Smooth muscle cell (in vitro differentiated cells): ENCODE measurements at regions not wholly inside any gene's neighbourhood (a gene's known extent, or its start where the extent isn't known, plus 50 kb on each side); places are given as distances from the start of the nearest gene placed in this dataset.

Source experiments
- DNase-seq: peaks from one replicate; lab custom pipeline; 2025; ENCODE audit not compliant: unreplicated experiment; lab: John Stamatoyannopoulos, UW
- H2AFZ ChIP-seq: fragments of 200-600 bp; sonication (generic); 2 replicates; pipeline ENCODE4 v1.6.0; 2016; ENCODE audit warnings: antibody characterized with exemption, low read depth, mild to moderate bottlenecking
- H3F3A ChIP-seq: fragments of 200-600 bp; sonication (generic); 2 replicates; pipeline ENCODE4 v1.6.0; 2017; ENCODE audit warnings: antibody characterized with exemption, low read depth
- H3K27ac ChIP-seq: fragments of 200-600 bp; sonication (generic); 2 replicates; pipeline ENCODE4 v1.5.1; 2016; ENCODE audit warnings: low read depth, mild to moderate bottlenecking
- H3K27me3 ChIP-seq: fragments of 200-600 bp; sonication (generic); 2 replicates; pipeline ENCODE4 v1.6.1; 2016; ENCODE audit warnings: low read depth, mild to moderate bottlenecking
- H3K36me3 ChIP-seq: fragments of 200-600 bp; sonication (generic); 2 replicates; pipeline ENCODE4 v1.5.1; 2016; ENCODE audit warnings: low read depth
- H3K4me1 ChIP-seq: fragments of 200-600 bp; sonication (generic); 2 replicates; pipeline ENCODE4 v1.5.1; 2016; ENCODE audit warnings: low read depth
- H3K4me2 ChIP-seq: fragments of 200-600 bp; sonication (generic); 2 replicates; pipeline ENCODE4 v1.6.0; 2016; ENCODE audit warnings: mild to moderate bottlenecking
- H3K4me3 ChIP-seq: fragments of 200-600 bp; sonication (generic); 2 replicates; pipeline ENCODE4 v1.5.1; 2016; ENCODE audit warnings: mild to moderate bottlenecking
- H3K79me2 ChIP-seq: fragments of 200-600 bp; sonication (generic); 2 replicates; pipeline ENCODE4 v1.6.0; 2016; ENCODE audit warnings: low read depth, mild to moderate bottlenecking
- H3K9ac ChIP-seq: fragments of 200-600 bp; sonication (generic); 2 replicates; pipeline ENCODE4 v1.6.0; 2016; ENCODE audit warnings: low read depth
- H3K9me3 ChIP-seq: fragments of 200-600 bp; sonication (generic); replicated peaks from 2 replicates; pipeline ENCODE4 v1.5.1; 2016; ENCODE audit warnings: low read depth
- H4K20me1 ChIP-seq: fragments of 200-600 bp; sonication (generic); 2 replicates; pipeline ENCODE4 v1.6.0; 2016; ENCODE audit warnings: low read depth
- WGBS: methylation state at CpG from one replicate; pipeline ENCODE4 v1.1.7; 2016; ENCODE audit warnings: low lambda C conversion rate; 5-methylcytosine and 5-hydroxymethylcytosine counted together
- TF ChIP-seq, protein P1 (sequence below): fragments of 200-600 bp; sonication (generic); IDR thresholded peaks from 2 replicates; pipeline ENCODE4 v1.5.1; 2017; ENCODE audit warnings: borderline replicate concordance, mild to moderate bottlenecking, antibody characterized with exemption; ENCODE audit not compliant: insufficient read depth, poor library complexity, severe bottlenecking

DNA sequence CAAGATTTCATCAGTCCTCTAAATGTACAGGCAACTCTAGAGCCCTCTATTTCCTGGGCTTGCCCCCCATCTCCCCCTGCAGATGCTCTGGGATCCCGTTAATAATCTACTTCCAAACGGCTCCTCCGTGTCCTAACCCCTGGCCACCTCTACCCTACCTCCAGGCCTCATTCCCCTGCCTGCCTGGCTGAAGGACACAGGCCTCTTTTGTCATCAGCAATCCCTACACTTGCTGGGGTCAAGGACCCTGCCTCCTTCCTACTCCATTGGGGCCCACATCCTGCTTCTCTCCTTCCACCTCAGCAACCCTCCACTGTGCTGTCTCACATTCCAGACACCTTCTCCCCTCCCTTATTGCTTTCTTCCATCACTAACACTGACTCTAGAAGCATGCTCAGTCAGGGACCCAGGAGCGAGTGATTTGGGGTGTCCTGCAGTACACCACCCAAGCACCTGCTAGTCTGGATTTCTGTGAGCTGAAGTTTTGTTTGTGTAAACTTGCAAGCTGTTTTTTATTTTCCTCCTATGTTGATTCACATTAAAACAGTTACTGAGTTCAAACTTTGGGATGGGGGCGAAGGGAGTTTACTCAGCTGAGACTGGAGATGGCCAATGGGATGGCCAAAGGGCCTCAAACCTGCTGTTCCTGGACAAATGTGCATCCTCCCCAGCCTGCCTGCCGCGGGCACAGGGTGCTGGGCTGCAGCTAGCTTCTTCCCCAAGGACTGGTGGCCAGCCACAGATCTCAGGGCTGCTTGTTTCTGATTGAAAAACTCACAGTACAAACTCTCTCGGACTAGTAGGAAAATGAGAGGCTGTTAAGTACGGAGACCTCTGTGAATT is 314.7 kb downstream of the FOXO1 start:
- WGBS, result 93% methylated on average over 9 of the region's 9 CpGs
- Histone ChIP-seq H3K27ac (no peak overlapping the region), H3K36me3 (no peaks in the 10 kb centered on the region), H4K20me1 (no peaks in the 10 kb centered on the region), H3K27me3 (no peaks in the 10 kb centered on the region), H3K9me3 (no peaks in the 10 kb centered on the region), H3K9ac (no peak overlapping the region), H3K4me3 (no peak overlapping the region), H3K79me2 (no peaks in the 10 kb centered on the region), H3K4me2 (no peak overlapping the region), H3K4me1 (peaks cover 5% of the 10 kb centered on the region), H2AFZ (peak overlapping the region; percentile 62), H3F3A (no peaks in the 10 kb centered on the region)
- DNase-seq, result no peak
- TF ChIP-seq, protein P1, sequence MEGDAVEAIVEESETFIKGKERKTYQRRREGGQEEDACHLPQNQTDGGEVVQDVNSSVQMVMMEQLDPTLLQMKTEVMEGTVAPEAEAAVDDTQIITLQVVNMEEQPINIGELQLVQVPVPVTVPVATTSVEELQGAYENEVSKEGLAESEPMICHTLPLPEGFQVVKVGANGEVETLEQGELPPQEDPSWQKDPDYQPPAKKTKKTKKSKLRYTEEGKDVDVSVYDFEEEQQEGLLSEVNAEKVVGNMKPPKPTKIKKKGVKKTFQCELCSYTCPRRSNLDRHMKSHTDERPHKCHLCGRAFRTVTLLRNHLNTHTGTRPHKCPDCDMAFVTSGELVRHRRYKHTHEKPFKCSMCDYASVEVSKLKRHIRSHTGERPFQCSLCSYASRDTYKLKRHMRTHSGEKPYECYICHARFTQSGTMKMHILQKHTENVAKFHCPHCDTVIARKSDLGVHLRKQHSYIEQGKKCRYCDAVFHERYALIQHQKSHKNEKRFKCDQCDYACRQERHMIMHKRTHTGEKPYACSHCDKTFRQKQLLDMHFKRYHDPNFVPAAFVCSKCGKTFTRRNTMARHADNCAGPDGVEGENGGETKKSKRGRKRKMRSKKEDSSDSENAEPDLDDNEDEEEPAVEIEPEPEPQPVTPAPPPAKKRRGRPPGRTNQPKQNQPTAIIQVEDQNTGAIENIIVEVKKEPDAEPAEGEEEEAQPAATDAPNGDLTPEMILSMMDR, result no peak

DNA sequence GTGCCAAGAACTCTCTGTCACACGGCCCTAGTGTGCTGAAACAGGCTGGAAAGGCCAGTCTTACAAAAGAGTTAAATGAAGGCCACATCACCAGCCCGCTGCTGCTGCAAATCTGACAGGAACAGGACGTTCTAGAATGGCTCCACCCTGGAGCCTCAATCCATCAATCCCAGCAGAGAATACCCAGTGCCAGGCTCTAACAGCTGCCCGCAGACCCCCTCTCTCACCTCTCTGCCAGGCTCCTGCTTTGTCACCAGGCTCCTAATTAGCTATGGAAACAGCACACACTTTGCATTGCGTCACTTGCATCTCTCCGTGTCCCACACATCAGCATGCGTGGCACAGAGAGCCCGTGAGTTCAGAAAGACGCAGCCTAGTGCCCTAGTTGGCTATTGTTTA is 314.1 kb downstream of the FOXO1 start:
- H2AFZ ChIP-seq, result peak overlapping the region; percentile 62
- H3K4me3 ChIP-seq, result no peak overlapping the region
- no peaks in the 10 kb centered on the region for H3K79me2 ChIP-seq
- H3K4me2 ChIP-seq, result peak overlapping the region; percentile 40
- H3K27me3 ChIP-seq, result no peaks in the 10 kb centered on the region
- 75% methylated on average over 9 of the region's 9 CpGs for WGBS
- TF ChIP-seq, protein P1, result no peak
- H3F3A ChIP-seq, result no peaks in the 10 kb centered on the region
- no peak overlapping the region for H3K27ac ChIP-seq
- H3K4me1 ChIP-seq, result peaks cover 5% of the 10 kb centered on the region
- no peaks in the 10 kb centered on the region for H3K9me3 ChIP-seq
- H3K36me3 ChIP-seq, result no peaks in the 10 kb centered on the region
- DNase-seq, result no peak
- no peak overlapping the region for H3K9ac ChIP-seq
- H4K20me1 ChIP-seq, result no peaks in the 10 kb centered on the region

DNA sequence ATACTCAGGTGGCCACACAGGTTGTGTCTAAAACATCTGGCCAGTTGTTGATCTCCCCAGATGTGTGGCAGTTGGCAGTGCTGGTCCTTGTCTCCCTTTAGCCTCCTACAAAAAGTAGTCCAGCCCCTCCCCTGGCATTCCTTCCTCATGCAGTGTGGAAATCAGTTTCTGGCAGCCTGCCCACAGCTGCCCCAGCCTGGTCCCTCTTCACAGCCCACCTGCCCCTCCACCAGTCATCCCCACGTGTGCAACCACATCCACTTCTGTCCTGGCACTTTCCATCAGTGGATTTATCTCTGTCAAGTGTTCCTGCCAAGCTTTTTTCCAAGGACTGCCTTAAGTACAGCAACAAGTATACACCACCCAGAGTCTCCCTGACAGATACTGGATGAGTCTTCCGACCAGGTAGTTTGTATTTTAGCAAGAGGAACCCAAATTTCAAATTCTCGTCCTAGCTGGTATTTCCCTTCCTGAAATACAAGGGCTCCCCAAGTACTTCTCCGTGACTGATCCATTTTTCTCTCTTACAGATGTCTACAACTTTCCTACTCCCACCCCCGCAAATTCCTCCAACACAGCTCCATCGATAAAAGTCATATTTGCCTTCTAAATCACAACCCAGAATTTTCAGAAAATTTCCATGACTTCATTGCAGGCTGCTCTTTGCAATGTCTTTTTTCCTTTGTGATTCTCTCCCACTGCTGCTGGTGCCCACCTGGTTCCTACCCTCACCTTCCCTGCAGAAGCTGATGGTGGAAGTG is 313.5 kb downstream of the FOXO1 start:
- TF ChIP-seq, protein P1, result no peak
- Histone ChIP-seq H4K20me1 (no peaks in the 10 kb centered on the region), H3K36me3 (no peaks in the 10 kb centered on the region), H3K9ac (no peak overlapping the region), H3K9me3 (no peaks in the 10 kb centered on the region), H3K4me2 (peak overlapping the region; percentile 40), H3F3A (no peaks in the 10 kb centered on the region), H3K27ac (no peak overlapping the region), H3K27me3 (no peaks in the 10 kb centered on the region), H3K4me1 (peaks cover 4% of the 10 kb centered on the region), H3K4me3 (no peak overlapping the region), H2AFZ (no peak overlapping the region), H3K79me2 (no peaks in the 10 kb centered on the region)
- no peak for DNase-seq
- 65% methylated on average over 6 of the region's 6 CpGs for WGBS
